ENCODE measurements at regions not wholly inside any gene's neighbourhood (a gene's known extent, or its start where the extent isn't known, plus 50 kb on each side); places are given as distances from the start of the nearest gene placed in this dataset.
"Not testable (repeated sequence)": the region's sequence is repeated elsewhere in the genome, so short reads cannot be mapped to it uniquely, and the experiment has no call there.

- DNase-seq: no peak
Observed at GRCh38 chr11:119586181-119586580, 142.8 kb downstream of the NECTIN1 start.

- no peak for DNase-seq
Observed at GRCh38 chr11:119585043-119585781, 143.8 kb downstream of the NECTIN1 start.

- peak; percentile 2 for DNase-seq
Observed at GRCh38 chr11:119584193-119585042, 144.6 kb downstream of the NECTIN1 start.

- no peak for DNase-seq
Observed at GRCh38 chr11:119583585-119583984, 145.4 kb downstream of the NECTIN1 start.

GRCh38 chr11:119581396-119581795 lies 147.6 kb downstream of the NECTIN1 start:
- DNase-seq: not testable (repeated sequence)

- no peak for DNase-seq
Observed at GRCh38 chr11:119580751-119581150, 148.2 kb downstream of the NECTIN1 start.

- no peak for DNase-seq
Observed at GRCh38 chr11:119580081-119580480, 148.9 kb downstream of the NECTIN1 start.

- no peak for DNase-seq
Observed at GRCh38 chr11:119578521-119579191, 150.3 kb downstream of the NECTIN1 start.

GRCh38 chr11:119573858-119574257 lies 150.9 kb upstream of the THY1 start:
- no peak for DNase-seq

GRCh38 chr11:119572481-119573424 lies 149.8 kb upstream of the THY1 start:
- no peak for DNase-seq

- no peak for DNase-seq
Observed at GRCh38 chr11:119571311-119571710, 148.3 kb upstream of the THY1 start.

- no peak for DNase-seq
Observed at GRCh38 chr11:119567688-119568582, 145.0 kb upstream of the THY1 start.

- no peak for DNase-seq
Observed at GRCh38 chr11:119566319-119566718, 143.3 kb upstream of the THY1 start.

GRCh38 chr11:119565693-119566092 lies 142.7 kb upstream of the THY1 start:
- DNase-seq: not testable (repeated sequence)

- DNase-seq: no peak
Observed at GRCh38 chr11:119560961-119561360, 138.0 kb upstream of the THY1 start.

GRCh38 chr11:119560291-119560690 lies 137.3 kb upstream of the THY1 start:
- no peak for DNase-seq

GRCh38 chr11:119552106-119552485 lies 129.1 kb upstream of the THY1 start:
- no peak for DNase-seq

- DNase-seq: no peak
Observed at GRCh38 chr11:119551420-119552105, 128.6 kb upstream of the THY1 start.

GRCh38 chr11:119550053-119550752 lies 127.2 kb upstream of the THY1 start:
- DNase-seq: no peak

GRCh38 chr11:119547511-119547910 lies 124.5 kb upstream of the THY1 start:
- no peak for DNase-seq
